Non-pigmented ciliary epithelial cell (primary cell): ENCODE measurements at regions not wholly inside any gene's neighbourhood (a gene's known extent, or its start where the extent isn't known, plus 50 kb on each side); places are given as distances from the start of the nearest gene placed in this dataset.
A peak's percentile ranks its signal among the peaks of the same experiment; 100 is the strongest.

Experiments
- DNase-seq: peaks from one replicate; pipeline ENCODE4 v3.0.0-alpha.2; 2010; ENCODE audit warnings: low read depth

- DNase-seq = no peak
Measured at GRCh38 chr14:29111554-29111953, 345.0 kb downstream of the FOXG1 start.

DNA sequence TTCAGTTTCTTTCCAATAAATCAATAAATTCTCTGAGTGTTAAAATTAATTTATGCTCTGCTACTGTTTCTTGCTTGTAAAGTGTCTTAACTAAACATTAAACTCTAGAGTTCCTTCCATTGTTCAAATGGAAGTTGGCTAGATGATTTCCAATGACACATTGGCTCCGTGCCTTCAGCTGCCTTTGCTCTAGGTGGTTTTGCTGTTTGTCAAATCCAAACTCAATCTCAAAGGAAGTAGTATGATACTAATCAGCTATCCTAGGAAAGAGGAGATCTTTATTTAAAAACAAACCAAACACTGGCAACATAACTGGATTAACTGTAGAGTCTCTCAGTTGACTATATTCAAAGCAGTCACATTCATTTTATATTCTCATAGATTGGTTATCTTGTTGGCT lies 356.4 kb downstream of the FOXG1 start:
- DNase-seq = no peak

DNA sequence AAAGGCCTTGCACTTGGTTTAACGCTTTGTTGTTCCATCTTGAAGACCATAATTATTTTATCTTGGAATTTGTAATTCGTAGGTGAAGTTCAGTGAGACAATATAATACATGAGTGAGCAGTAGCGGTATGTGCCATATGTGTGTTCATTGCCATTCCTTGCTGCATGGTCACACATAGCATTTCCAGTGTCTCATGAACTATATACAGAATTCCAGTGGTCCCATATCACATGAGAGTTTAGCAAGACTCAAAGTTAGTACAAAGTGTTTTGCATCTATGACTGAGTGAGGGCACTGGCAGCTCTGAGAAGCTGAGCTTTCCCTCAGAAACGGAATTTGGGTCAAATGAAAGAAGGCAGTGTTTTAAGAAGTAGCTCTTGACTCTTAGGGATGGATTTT lies 359.8 kb downstream of the FOXG1 start:
- no peak for DNase-seq

GRCh38 chr14:29126865-29127264 lies 360.3 kb downstream of the FOXG1 start:
- DNase-seq = no peak

DNA sequence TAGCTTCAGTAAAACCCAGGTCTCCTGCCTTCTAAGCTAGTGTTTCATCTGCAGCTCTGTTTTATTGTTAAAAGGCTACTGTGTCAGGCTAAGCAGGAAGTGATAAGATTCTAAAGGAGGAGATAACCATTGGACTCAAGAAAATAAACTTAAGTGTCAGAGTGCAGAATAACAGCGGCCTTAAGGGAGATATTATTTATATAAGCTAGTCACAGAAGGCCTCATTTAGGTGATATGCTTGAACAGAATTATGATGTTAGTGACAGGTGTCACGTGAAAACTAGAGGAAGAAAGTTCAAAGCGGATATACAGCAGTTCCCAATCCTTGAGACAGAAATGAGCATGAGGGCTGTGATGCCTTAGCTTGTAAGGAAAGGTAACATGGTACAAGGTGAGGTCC lies 373.4 kb downstream of the FOXG1 start:
- no peak for DNase-seq

GRCh38 chr14:29144621-29145020 lies 378.0 kb downstream of the FOXG1 start:
- peak; percentile 88 for DNase-seq

- no peak for DNase-seq
Measured at GRCh38 chr14:29148221-29148620, 381.6 kb downstream of the FOXG1 start.

GRCh38 chr14:29149798-29150197 lies 383.2 kb downstream of the FOXG1 start:
- DNase-seq = no peak

- no peak for DNase-seq
Measured at GRCh38 chr14:29150659-29151058, 384.1 kb downstream of the FOXG1 start.

- DNase-seq = no peak
Measured at GRCh38 chr14:29156096-29156495, 389.5 kb downstream of the FOXG1 start.

DNA sequence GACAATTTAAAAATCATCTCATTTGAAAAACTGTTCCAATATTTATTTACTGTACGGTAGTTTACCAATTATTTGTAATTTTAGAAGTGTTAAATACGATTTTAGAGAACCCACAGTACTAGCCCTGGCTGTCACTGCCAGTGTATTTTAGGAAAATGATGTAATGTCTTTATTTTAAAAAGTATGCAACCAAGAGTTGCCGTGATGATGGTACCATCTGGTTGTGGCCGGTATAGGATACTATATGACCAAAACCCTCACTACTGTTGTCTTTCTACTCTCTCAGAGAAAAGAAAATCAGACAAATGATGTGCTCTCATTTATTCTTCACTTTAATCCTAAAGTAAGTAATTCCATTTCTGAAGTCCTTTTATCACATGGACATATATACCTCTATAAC lies 395.0 kb downstream of the FOXG1 start:
- DNase-seq = no peak

DNA sequence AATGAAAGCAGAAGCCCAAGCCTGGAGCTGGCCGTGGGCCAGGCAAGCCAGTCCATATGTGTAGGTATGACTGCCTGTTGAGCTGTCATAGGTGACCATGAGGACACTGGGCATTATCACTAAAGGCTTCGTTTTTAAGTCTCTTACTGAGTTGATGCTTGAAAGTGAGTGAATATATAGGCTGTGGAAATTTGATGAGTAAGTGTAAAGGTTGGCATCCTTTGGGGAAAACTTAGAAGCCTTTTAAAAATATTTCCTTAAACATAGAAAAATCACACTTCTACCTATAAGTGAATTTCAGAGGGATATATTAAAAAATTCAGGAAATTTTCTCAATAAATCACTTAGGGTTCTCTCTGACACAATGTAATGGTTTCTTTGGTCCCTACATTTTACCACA lies 396.5 kb downstream of the FOXG1 start:
- no peak for DNase-seq

GRCh38 chr14:29165431-29165830 lies 398.8 kb downstream of the FOXG1 start:
- no peak for DNase-seq

- DNase-seq = no peak
Measured at GRCh38 chr14:29166507-29166906, 399.9 kb downstream of the FOXG1 start.

DNA sequence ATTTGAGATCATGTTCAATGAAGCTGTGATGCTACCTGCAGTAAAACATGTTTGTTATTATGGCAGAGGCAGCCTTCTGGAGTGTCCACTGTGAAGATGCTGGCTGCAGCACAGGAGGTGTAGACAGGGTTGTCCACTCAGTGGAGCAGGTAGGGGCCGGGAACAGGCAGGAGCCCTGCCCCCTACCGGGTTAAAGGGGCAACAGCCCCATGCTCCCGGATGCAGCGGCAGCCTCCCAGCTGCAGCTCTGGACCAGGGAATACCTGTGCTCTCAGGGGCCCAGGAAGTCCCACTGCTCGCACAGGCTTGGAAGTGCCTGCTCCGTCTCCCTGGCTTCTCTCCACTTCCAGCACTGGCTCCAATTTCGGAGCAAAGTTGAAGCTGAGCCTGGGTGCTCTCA lies 401.6 kb downstream of the FOXG1 start:
- DNase-seq = no peak

DNA sequence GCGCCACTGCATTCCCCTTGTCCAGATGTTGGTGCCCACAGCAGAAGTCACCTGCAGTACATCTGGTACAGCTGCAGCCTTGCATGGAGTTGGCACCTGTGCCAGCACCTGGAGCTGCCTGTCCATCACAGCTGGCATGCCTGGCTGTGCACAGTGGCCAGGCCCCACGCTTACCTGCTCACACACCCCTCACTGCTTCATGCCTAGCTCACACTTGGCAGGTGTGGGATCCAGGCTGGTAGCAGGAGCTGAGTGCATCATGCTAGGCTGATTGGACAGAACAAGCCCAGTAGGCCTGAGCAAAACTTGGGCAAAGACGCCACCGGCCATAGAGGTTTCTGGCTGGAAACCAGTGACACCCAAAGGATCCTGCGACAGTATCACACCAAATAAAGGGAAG lies 402.8 kb downstream of the FOXG1 start:
- no peak for DNase-seq

DNA sequence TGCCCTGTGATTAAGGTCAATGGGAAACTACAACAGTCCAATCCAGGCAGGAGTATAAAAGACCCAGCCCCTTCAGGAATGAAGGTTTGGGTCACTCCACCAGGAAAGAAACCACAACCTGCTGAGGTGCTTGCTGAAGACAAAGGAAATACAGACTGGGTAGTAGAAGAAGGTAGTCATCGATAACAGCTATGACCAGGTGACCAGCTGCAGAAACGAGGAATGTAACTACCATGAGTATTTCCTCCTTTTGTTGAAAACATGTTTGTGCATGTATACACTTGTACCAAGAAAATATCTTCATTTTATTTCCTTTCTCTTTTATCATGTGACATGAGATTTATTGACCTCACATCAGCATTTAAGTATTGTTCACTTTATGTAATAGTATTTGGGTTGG lies 409.1 kb downstream of the FOXG1 start:
- no peak for DNase-seq

DNA sequence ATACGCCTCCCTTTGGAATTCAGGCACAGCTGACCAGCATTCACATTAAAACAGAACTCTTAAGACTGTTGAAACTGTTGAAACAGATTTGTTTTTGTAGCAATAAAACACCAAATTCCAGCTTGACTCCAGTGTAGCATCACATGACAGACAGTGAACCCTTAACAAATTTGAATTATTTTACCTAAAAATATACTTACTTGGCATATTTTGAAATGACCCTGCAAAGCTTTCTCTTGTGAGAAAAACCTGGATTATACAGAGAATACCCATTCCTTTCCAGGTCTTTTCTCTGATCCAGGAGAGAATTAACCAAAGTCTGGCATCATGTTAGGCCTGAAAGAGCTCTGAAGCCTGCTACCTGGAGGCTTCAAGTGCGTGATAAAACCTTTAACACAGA lies 410.3 kb downstream of the FOXG1 start:
- DNase-seq = no peak

DNA sequence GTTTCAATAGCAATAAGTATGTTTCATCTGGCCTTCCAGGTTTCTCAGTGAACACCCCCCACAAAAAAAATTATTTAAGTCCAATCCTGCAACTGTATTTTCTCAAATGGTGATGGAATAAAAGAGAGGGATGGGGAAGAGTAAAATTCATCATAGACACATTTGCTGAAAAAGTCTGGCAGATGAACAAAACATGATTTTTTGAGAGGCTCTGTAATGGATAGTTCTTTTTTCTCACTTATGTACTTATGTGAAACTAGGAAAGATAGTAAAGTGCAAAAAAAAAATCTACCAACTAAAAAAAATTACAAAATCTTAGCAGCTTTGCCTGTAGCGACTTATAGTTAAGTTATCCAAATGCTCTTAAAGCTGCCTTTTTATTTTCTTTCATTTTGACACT lies 412.4 kb downstream of the FOXG1 start:
- no peak for DNase-seq

- DNase-seq = no peak
Measured at GRCh38 chr14:29191092-29191491, 424.5 kb downstream of the FOXG1 start.

- DNase-seq = no peak
Measured at GRCh38 chr14:29197557-29197956, 431.0 kb downstream of the FOXG1 start.

DNA sequence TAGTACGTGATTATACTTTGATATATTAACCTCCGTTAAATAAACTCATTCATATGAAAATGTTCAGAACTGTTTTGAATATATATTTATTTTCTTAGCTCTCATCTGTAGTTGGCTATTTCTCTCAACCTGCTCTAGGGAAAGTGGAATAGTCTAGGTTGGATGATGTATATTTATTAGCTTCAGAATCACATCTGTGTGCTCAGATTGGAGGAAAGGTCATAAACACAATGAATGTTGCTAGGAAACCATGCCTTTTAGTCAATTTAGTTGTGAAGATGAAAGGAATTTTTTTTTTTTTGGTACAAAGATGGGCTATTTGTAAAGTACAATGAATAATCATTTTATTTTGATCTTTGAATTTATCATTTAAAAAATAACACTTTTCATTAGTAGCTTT lies 439.1 kb downstream of the FOXG1 start:
- no peak for DNase-seq

DNA sequence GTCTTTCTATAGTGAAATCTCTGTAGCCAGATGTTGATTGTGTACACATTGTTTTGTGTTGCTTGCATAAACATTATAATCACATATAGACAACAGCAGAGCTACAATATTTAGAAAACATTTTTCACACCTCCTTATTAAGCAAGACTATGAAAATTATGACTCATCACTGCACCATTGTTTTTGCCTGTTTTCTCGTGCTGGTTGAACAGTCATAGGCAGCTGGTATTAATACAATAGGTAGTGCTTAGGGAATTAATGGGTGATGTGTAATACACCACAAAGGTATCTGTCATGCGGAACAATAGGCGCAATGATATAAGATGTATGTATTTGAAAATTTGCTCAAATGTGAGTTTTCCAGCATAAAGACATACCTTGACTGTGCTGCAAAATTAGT lies 449.3 kb downstream of the FOXG1 start:
- no peak for DNase-seq

- no peak for DNase-seq
Measured at GRCh38 chr14:29216268-29217232, 450.0 kb downstream of the FOXG1 start.
